ENCODE measurements at regions not wholly inside any gene's neighbourhood (a gene's known extent, or its start where the extent isn't known, plus 50 kb on each side); places are given as distances from the start of the nearest gene placed in this dataset.

- Mint-ChIP-seq H3K4me1 (ENCODE audit: unreplicated experiment) (no peaks in the 10 kb centered on the region), H3K27me3 (ENCODE audit: unreplicated experiment) (peaks cover 2% of the 10 kb centered on the region), H3K27ac (ENCODE audit: unreplicated experiment) (no peak overlapping the region), H3K36me3 (ENCODE audit: low read depth, unreplicated experiment) (no peaks in the 10 kb centered on the region), H3K4me3 (ENCODE audit: unreplicated experiment) (no peak overlapping the region), H3K9me3 (ENCODE audit: unreplicated experiment) (no peaks in the 10 kb centered on the region)
- DNase-seq (ENCODE audit: low spot score) = no peak
- no peak for TF ChIP-seq CTCF (IDR thresholded peaks at IDR 0.05; ENCODE audit: unreplicated experiment)
Observed at GRCh38 chr11:115910379-115910778, 406.2 kb upstream of the CADM1 start.

DNA sequence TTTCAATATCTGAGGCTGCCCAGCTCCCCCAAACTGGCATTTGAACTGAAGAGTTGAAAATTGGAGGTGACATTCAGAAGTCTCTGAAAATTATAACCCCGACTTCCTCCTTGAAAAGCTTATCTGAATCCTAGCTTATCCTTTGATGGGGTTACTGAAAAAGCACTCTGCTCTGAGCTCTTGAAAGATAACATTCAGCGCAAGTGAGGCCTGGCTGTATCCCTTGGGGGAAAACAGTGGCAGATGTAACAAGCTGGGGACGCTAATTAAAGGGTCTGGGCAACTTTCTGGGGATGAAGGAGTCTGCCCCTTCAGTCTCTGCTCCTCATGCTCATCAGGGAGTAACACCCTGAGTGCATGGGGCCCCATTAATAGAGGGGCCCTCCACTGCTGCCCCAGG, 402.0 kb upstream of the CADM1 start:
- peaks cover 6% of the 10 kb centered on the region for H3K27me3 Mint-ChIP-seq (ENCODE audit: unreplicated experiment)
- no peak for DNase-seq (ENCODE audit: low spot score)
- H3K4me1 Mint-ChIP-seq (ENCODE audit: unreplicated experiment) = peaks cover 5% of the 10 kb centered on the region
- no peaks in the 10 kb centered on the region for H3K36me3 Mint-ChIP-seq (ENCODE audit: low read depth, unreplicated experiment)
- H3K27ac Mint-ChIP-seq (ENCODE audit: unreplicated experiment) = no peak overlapping the region
- no peak overlapping the region for H3K4me3 Mint-ChIP-seq (ENCODE audit: unreplicated experiment)
- TF ChIP-seq CTCF (IDR thresholded peaks at IDR 0.05; ENCODE audit: unreplicated experiment) = no peak
- H3K9me3 Mint-ChIP-seq (ENCODE audit: unreplicated experiment) = no peaks in the 10 kb centered on the region

GRCh38 chr11:115905341-115906000, 401.3 kb upstream of the CADM1 start:
- no peak overlapping the region for H3K27ac Mint-ChIP-seq (ENCODE audit: unreplicated experiment)
- H3K36me3 Mint-ChIP-seq (ENCODE audit: low read depth, unreplicated experiment) = no peaks in the 10 kb centered on the region
- TF ChIP-seq CTCF (IDR thresholded peaks at IDR 0.05; ENCODE audit: unreplicated experiment) = no peak
- H3K4me3 Mint-ChIP-seq (ENCODE audit: unreplicated experiment) = no peak overlapping the region
- no peaks in the 10 kb centered on the region for H3K9me3 Mint-ChIP-seq (ENCODE audit: unreplicated experiment)
- H3K4me1 Mint-ChIP-seq (ENCODE audit: unreplicated experiment) = peaks cover 10% of the 10 kb centered on the region
- peaks cover 6% of the 10 kb centered on the region for H3K27me3 Mint-ChIP-seq (ENCODE audit: unreplicated experiment)
- no peak for DNase-seq (ENCODE audit: low spot score)

- Mint-ChIP-seq H3K4me3 (ENCODE audit: unreplicated experiment) (no peak overlapping the region), H3K27ac (ENCODE audit: unreplicated experiment) (no peak overlapping the region), H3K9me3 (ENCODE audit: unreplicated experiment) (no peaks in the 10 kb centered on the region), H3K4me1 (ENCODE audit: unreplicated experiment) (peaks cover 25% of the 10 kb centered on the region), H3K27me3 (ENCODE audit: unreplicated experiment) (peaks cover 10% of the 10 kb centered on the region), H3K36me3 (ENCODE audit: low read depth, unreplicated experiment) (no peaks in the 10 kb centered on the region)
- TF ChIP-seq CTCF (IDR thresholded peaks at IDR 0.05; ENCODE audit: unreplicated experiment) = no peak
- DNase-seq (ENCODE audit: low spot score) = no peak
Observed at GRCh38 chr11:115903179-115903578, 399.0 kb upstream of the CADM1 start.

GRCh38 chr11:115901069-115901468, 396.9 kb upstream of the CADM1 start:
- no peak overlapping the region for H3K4me3 Mint-ChIP-seq (ENCODE audit: unreplicated experiment)
- TF ChIP-seq CTCF (IDR thresholded peaks at IDR 0.05; ENCODE audit: unreplicated experiment) = no peak
- H3K4me1 Mint-ChIP-seq (ENCODE audit: unreplicated experiment) = peaks cover 25% of the 10 kb centered on the region
- H3K9me3 Mint-ChIP-seq (ENCODE audit: unreplicated experiment) = no peaks in the 10 kb centered on the region
- no peaks in the 10 kb centered on the region for H3K36me3 Mint-ChIP-seq (ENCODE audit: low read depth, unreplicated experiment)
- no peak overlapping the region for H3K27ac Mint-ChIP-seq (ENCODE audit: unreplicated experiment)
- no peak for DNase-seq (ENCODE audit: low spot score)
- H3K27me3 Mint-ChIP-seq (ENCODE audit: unreplicated experiment) = peaks cover 8% of the 10 kb centered on the region

All from endothelial cell (in vitro differentiated cells).